ENCODE measurements at regions not wholly inside any gene's neighbourhood (a gene's known extent, or its start where the extent isn't known, plus 50 kb on each side); places are given as distances from the start of the nearest gene placed in this dataset.
"Not testable (repeated sequence)": the region's sequence is repeated elsewhere in the genome, so short reads cannot be mapped to it uniquely, and the experiment has no call there.

GRCh38 chrX:120727452-120727851, 97.6 kb upstream of the C1GALT1C1 start:
- DNase-seq (ENCODE audit: low spot score) = no peak
- in situ Hi-C loops (cut with HindIII; ENCODE audit: low sequenced_read_pairs) = no loop called here

- no peak for DNase-seq (ENCODE audit: low spot score)
- in situ Hi-C loops (cut with HindIII; ENCODE audit: low sequenced_read_pairs) = no loop called here
These were observed 96.4 kb upstream of the C1GALT1C1 start for GRCh38 chrX:120726294-120726693.

GRCh38 chrX:120725874-120726273, 96.0 kb upstream of the C1GALT1C1 start:
- no peak for DNase-seq (ENCODE audit: low spot score)
- in situ Hi-C loops (cut with HindIII; ENCODE audit: low sequenced_read_pairs) = no loop called here

- DNase-seq (ENCODE audit: low spot score) = no peak
These were observed 89.8 kb upstream of the C1GALT1C1 start for GRCh38 chrX:120719622-120720021.

GRCh38 chrX:120718969-120719368, 89.1 kb upstream of the C1GALT1C1 start:
- no peak for DNase-seq (ENCODE audit: low spot score)
- in situ Hi-C loops (cut with HindIII; ENCODE audit: low sequenced_read_pairs) = no loop called here

More at GRCh38 chrX:120719622-120720021, 89.8 kb upstream of the C1GALT1C1 start:
- in situ Hi-C loops (cut with HindIII; ENCODE audit: low sequenced_read_pairs) = no loop called here

- DNase-seq (ENCODE audit: low spot score); in situ Hi-C loops (cut with HindIII; ENCODE audit: low sequenced_read_pairs): not testable (repeated sequence)
These were observed 72.5 kb upstream of the C1GALT1C1 start for GRCh38 chrX:120702337-120702736.

DNA sequence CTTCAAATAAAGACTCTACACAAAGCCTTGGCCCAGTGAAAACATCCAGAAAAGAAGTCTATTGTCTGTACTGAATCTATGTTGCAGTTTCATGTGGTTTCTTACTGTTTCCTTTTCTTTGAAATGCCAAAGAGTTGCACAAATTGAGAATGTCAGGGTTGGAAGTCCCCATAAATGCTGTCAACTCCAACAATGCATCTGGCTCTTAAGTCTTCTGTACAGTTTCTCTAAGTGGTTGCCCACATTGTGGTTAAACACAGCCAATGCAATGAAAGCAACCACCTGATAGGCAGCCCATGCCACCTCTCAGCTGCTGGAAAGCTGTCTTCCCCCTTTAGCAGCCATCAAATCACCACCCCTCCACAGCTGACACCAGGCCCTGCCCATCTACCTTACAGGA, 67.2 kb upstream of the C1GALT1C1 start:
- in situ Hi-C loops (cut with HindIII; ENCODE audit: low sequenced_read_pairs) = no loop called here
- no peak for DNase-seq (ENCODE audit: low spot score)

GRCh38 chrX:120692319-120692718, 62.5 kb upstream of the C1GALT1C1 start:
- no peak for DNase-seq (ENCODE audit: low spot score)
- in situ Hi-C loops (cut with HindIII; ENCODE audit: low sequenced_read_pairs) = no loop called here

DNA sequence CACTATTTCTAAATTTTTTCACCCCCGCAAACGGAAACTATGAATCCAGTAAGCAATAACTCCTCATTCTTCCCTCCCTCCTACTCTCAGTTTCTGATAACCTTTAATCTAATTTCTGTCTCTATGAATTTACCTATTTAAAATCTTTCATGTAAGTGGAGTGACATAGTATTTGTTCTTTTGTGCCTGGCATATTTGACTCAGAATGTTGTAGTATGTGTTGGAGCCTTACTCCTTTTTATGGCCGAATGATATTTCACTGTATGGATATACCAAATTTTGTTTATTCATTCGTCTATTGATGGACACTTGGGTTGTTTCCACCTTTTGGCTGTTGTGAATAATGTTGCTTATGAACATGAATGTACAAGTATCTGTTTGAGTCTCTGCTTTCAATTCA, 61.1 kb upstream of the C1GALT1C1 start:
- in situ Hi-C loops (cut with HindIII; ENCODE audit: low sequenced_read_pairs) = no loop called here
- DNase-seq (ENCODE audit: low spot score) = no peak

DNA sequence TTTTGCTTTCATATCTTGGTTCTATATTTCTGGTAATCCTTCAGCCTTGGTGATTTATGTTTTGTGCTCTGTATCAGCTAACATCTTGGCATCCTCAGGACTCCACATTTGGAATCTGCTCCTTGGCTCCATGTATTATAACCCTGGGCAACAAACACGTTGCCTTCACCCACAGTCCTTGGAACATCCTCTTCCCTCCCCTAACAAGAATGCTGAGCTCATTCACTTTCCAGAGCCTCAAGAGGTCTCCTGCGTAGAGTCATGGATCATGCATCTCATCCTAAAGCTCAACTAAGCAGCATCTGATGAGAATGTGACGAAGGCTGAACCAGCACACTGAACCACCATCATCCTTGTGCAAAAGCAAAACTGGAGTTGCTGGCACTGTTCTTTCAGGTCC, 60.5 kb upstream of the C1GALT1C1 start:
- in situ Hi-C loops (cut with HindIII; ENCODE audit: low sequenced_read_pairs) = no loop called here
- DNase-seq (ENCODE audit: low spot score) = no peak

DNA sequence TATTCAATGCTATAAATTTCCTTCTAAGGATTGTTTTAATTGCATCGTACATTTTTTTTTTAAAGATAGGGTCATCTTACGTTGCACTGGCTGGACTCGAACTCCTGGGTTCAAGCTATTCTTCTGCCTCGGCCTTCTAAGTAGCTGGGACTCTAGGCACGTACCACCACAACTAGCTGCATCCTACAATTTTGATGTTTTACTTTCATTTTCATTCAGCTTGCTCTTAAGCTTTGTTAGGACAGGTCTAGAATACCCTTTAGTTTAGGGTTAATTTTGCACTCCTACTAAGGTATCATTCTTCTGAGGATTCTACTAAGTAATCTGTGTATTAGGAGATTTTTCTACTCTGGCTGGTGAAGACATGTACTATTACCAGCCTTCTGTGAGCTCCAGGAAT, 50.2 kb upstream of the C1GALT1C1 start:
- in situ Hi-C loops (cut with HindIII; ENCODE audit: low sequenced_read_pairs) = no loop called here
- DNase-seq (ENCODE audit: low spot score) = no peak
